ENCODE measurements at regions not wholly inside any gene's neighbourhood (a gene's known extent, or its start where the extent isn't known, plus 50 kb on each side); places are given as distances from the start of the nearest gene placed in this dataset.

- TF ChIP-seq AR (CRISPR knock-in tag; IDR thresholded peaks at IDR 0.05) (no peak), ATF6 (CRISPR knock-in tag; IDR thresholded peaks at IDR 0.05) (no peak), PRDM15 (CRISPR knock-in tag; IDR thresholded peaks at IDR 0.05) (no peak), NFE2L1 (CRISPR knock-in tag; IDR thresholded peaks at IDR 0.05) (no peak), ZMAT4 (CRISPR knock-in tag; IDR thresholded peaks at IDR 0.05) (no peak), IRF1 (CRISPR knock-in tag; IDR thresholded peaks at IDR 0.05) (no peak), ZNF671 (CRISPR knock-in tag; IDR thresholded peaks at IDR 0.05) (no peak), FOXP1 (CRISPR knock-in tag; IDR thresholded peaks at IDR 0.05; ENCODE audit: borderline replicate concordance) (no peak)
- ChIA-PET CTCF (no interaction called here), POLR2A (no interaction called here)
- H3K36me3 Mint-ChIP-seq = peaks cover 14% of the 10 kb centered on the region
- H3K4me1 Mint-ChIP-seq = peaks cover 70% of the 10 kb centered on the region
- H3K4me3 Mint-ChIP-seq = no peak overlapping the region
- no peak for ATAC-seq
- H3K27me3 Mint-ChIP-seq (ENCODE audit: low read depth) = peaks cover 8% of the 10 kb centered on the region
- peaks cover 18% of the 10 kb centered on the region for H3K9me3 Mint-ChIP-seq
- H3K27ac Mint-ChIP-seq = no peak overlapping the region
- no peak for DNase-seq (ENCODE audit: low spot score)
Observed at GRCh38 chr7:50865450-50865849, 82.8 kb upstream of the GRB10 start.

- Mint-ChIP-seq H3K36me3 (peaks cover 10% of the 10 kb centered on the region), H3K4me3 (no peak overlapping the region), H3K9me3 (peaks cover 17% of the 10 kb centered on the region), H3K27ac (no peak overlapping the region), H3K4me1 (peaks cover 70% of the 10 kb centered on the region), H3K27me3 (ENCODE audit: low read depth) (peaks cover 8% of the 10 kb centered on the region)
- ATAC-seq (peak; percentile 65), DNase-seq (ENCODE audit: low spot score) (no peak)
- ChIA-PET POLR2A (no interaction called here), CTCF (no interaction called here)
- TF ChIP-seq ETV6 (CRISPR knock-in tag; IDR thresholded peaks at IDR 0.05) (no peak), E2F5 (CRISPR knock-in tag; IDR thresholded peaks at IDR 0.05) (no peak), PRRX2 (CRISPR knock-in tag; IDR thresholded peaks at IDR 0.05) (no peak), ATF1 (CRISPR knock-in tag; IDR thresholded peaks at IDR 0.05) (no peak), KAT7 (CRISPR knock-in tag; IDR thresholded peaks at IDR 0.05; ENCODE audit: borderline replicate concordance) (no peak), HMGXB4 (CRISPR knock-in tag; IDR thresholded peaks at IDR 0.05) (no peak), ZNF423 (CRISPR knock-in tag; IDR thresholded peaks at IDR 0.05) (no peak)
Observed at GRCh38 chr7:50864694-50865093, 82.0 kb upstream of the GRB10 start.

All from WTC11 (cell line).